Activated CD8-positive, alpha-beta memory T cell treated with anti-CD3 and anti-CD28 coated beads, Interleukin-2, amount 50 U/mL, for 4 hours (primary cell): ENCODE measurements at regions not wholly inside any gene's neighbourhood (a gene's known extent, or its start where the extent isn't known, plus 50 kb on each side); places are given as distances from the start of the nearest gene placed in this dataset.

ENCODE experiments used
- DNase-seq: peaks from one replicate; pipeline ENCODE4 v3.0.0-alpha.2; 2020

GRCh38 chr7:131242123-131242650 lies 85.5 kb upstream of the MKLN1 start:
- DNase-seq, result no peak

GRCh38 chr7:131244259-131244852 lies 83.3 kb upstream of the MKLN1 start:
- DNase-seq, result peak; percentile 40

DNA sequence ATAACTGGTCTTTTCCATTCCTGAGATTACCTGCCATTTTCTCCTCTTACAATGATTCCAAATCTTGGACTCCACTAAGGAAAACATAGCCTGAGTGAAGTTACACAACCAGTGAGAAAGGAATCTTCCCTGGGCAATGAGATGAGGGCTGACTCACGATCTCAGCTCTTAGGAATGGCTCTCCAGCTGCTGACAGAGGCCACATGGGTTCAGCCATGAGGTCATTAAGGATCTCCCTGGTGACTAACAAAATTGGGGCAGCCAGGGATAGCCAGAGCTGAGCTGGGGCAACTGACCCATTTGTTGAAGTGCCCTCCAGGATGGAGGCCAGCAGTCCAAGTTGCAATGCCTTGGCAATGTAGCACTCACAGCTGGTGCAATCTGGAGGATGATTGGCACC lies 78.7 kb upstream of the MKLN1 start:
- no peak for DNase-seq

GRCh38 chr7:131249483-131249882 lies 78.2 kb upstream of the MKLN1 start:
- DNase-seq, result no peak

DNA sequence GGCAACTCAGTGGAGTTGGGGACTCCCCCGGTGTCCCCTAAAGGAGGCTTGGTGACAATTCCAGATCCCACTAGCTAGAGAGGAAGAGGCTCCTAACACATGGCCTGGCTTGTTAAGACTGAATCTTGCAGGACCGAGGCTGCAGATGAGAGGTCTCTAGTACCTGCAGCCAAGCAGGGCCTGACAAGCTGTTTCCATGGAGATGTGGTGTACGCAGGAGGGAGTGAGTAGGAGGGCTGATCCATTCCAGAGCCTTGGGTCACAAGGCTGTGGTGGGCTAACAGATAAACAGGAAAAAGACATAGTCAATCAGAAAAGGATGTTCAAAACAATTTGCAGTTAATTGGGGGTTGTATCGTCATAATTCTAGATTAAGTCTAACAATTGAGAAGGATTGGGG lies 77.3 kb upstream of the MKLN1 start:
- no peak for DNase-seq

DNA sequence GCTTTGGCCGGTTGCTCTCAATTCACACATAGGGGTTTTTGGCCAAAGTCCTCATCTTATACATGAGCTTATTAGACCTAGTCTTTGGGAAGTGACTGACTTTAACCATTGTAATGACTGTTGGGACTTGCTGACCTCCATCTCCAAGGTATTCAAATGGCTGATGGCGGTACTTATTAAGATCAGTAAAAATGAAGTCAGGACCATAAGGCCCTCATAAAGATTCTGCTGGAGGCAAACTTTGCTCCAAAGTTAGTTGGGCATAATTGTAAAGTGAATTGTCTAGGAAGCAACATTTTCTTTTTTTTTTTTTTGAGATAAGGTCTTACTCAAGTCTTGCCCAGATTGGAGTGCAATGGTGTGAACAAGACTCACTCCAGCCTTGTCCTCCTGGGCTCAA lies 76.3 kb upstream of the MKLN1 start:
- no peak for DNase-seq

DNA sequence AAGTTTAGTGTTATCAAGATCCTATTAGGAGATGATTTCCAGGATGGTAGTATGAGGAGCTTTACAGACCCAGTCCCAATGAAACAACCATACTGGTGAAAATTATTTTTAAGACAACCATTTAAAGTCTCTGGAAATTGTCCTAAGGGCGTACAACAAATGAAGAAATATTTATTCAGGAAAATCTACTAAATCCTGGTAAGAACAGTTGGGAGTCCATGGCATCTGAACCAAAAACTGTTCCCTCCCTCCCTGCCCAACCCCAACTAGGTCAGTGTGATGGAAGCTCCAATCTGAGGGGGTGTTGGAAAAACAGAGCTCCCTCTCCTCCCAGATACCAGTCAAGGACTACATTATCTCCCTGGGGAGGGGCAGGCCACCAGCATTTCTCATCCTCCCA lies 74.7 kb upstream of the MKLN1 start:
- no peak for DNase-seq

GRCh38 chr7:131254211-131254610 lies 73.5 kb upstream of the MKLN1 start:
- DNase-seq, result no peak

DNA sequence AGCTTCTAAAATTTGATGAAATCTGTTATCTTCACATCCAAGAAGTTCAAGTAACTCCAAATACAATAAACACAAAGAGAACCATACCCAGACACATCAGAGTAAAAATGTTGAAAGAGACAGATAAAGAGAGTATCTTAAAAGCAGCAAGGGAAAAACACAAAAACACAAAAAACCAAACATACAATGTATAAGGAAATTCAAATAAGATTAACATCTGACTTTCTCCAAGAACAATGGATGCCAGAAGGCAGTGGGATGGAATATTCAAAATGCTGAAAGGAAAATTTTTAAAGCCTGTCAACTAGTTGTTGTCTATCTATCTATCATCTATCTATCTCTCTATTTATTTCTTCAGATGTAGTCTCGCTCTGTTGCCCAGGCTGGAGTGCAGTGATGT lies 72.4 kb upstream of the MKLN1 start:
- DNase-seq, result no peak

- DNase-seq, result no peak
Observed at GRCh38 chr7:131261476-131261994, 66.1 kb upstream of the MKLN1 start.

GRCh38 chr7:131265227-131265626 lies 62.4 kb upstream of the MKLN1 start:
- DNase-seq, result no peak

DNA sequence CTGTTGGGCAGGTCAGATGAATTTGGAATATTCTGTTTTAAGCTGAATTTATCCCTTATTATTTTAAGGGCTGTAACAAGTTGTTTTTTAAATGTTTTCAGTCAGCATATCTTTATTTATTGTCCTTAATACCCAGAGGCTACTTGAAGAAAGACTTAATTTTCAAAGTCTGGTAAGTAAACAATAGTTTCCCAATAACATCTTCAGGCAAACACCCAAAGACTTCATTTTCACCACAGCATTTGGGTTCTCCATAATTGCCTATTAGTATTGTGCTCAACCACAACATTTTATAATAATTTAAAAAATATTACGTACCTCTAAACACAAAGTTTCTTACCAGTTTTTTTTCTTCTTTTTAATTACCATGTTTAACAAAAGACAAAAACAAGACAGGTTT lies 60.0 kb upstream of the MKLN1 start:
- no peak for DNase-seq

- DNase-seq, result no peak
Observed at GRCh38 chr7:131268906-131269305, 58.8 kb upstream of the MKLN1 start.

GRCh38 chr7:131272086-131272485 lies 55.6 kb upstream of the MKLN1 start:
- no peak for DNase-seq

- DNase-seq, result no peak
Observed at GRCh38 chr7:131274986-131275385, 52.7 kb upstream of the MKLN1 start.

- DNase-seq, result no peak
Observed at GRCh38 chr7:131276190-131276589, 51.5 kb upstream of the MKLN1 start.

DNA sequence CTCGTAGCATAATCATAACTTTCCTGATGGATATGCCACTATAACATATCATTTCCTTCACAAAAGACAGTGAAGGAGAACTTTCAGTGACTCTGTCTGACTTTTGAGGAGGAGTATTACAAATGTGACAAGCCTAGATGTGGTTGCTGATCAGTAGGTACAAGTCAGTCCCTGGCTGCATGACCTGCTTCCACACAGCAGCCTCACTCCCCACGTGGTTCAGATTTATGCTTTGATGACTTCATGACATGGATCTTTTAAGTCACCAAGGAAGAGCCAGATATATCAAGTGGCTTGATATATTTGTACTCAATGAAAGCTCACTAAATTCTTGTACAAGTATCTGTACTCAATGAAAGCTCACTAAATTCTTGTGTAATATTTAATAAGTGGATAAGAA lies 50.9 kb upstream of the MKLN1 start:
- DNase-seq, result no peak
